ENCODE measurements at regions not wholly inside any gene's neighbourhood (a gene's known extent, or its start where the extent isn't known, plus 50 kb on each side); places are given as distances from the start of the nearest gene placed in this dataset.
A peak's percentile ranks its signal among the peaks of the same experiment; 100 is the strongest.

DNA sequence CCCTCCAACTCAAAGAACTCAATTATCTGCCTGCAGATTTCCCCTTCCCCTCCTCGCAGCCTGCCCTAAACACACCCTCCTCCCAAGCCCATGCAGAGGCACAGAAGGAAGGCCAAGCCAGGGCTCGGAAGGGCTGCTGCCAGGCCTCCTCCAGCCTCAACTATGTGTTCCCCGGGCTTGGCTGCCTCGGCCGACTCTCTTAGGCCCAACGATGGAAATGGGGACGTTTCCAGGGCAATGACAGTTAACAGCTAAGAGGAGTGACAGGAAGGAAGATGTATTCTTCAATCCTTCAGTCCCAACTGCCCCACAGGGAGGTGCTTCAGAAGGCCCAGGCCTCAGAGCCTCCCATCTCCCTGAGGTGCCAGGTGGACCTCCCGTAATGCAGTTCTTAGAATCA lies 104.0 kb upstream of the AKIP1 start:
- Histone ChIP-seq H2BK12ac (ENCODE audit: low read length) (no peak overlapping the region), H3K4me1 (ENCODE audit: control insufficient read depth in 1 of 2, insufficient read depth in 2 of 2, low read length in 2 of 2) (peaks cover 16 to 21% of the 10 kb centered on the region in 2 experiments), H3K14ac (ENCODE audit: low read length) (no peak overlapping the region), H3K79me1 (ENCODE audit: low read length) (peaks cover 7% of the 10 kb centered on the region), H3K4me3 (ENCODE audit: low read depth, low read length) (no peak overlapping the region), H3K18ac (ENCODE audit: low read length) (no peak overlapping the region), H2AK5ac (ENCODE audit: low read length) (no peak overlapping the region), H3K36me3 (ENCODE audit: control insufficient read depth in 1 of 2, insufficient read depth in 2 of 2, low read length in 2 of 2) (peaks cover 0 to 2% of the 10 kb centered on the region in 2 experiments), H3K9ac (ENCODE audit: low read length) (no peak overlapping the region), H2AFZ (ENCODE audit: insufficient read depth, low read length, poor library complexity) (no peak overlapping the region), H2BK5ac (ENCODE audit: low read depth, low read length, poor library complexity) (no peak overlapping the region), H3K4ac (ENCODE audit: low read depth, low read length) (no peak overlapping the region), H3K4me2 (ENCODE audit: low read length) (no peak overlapping the region), H4K8ac (ENCODE audit: low read depth, low read length) (no peak overlapping the region), H3K27me3 (ENCODE audit: insufficient read depth, low read length) (no peaks in the 10 kb centered on the region), H3K27ac (ENCODE audit: low read depth, low read length) (no peak overlapping the region), H3K79me2 (ENCODE audit: control insufficient read depth, insufficient read depth, low read length, poor library complexity) (peaks cover 1% of the 10 kb centered on the region), H2BK120ac (ENCODE audit: insufficient read depth, low read length, poor library complexity) (no peak overlapping the region), H3K9me3 (ENCODE audit: insufficient read depth, low read depth, low read length) (no peaks in the 10 kb centered on the region), H4K12ac (ENCODE audit: low read depth, low read length) (no peak overlapping the region), H3K23ac (ENCODE audit: low read length) (no peak overlapping the region), H4K91ac (ENCODE audit: low read depth, low read length) (no peak overlapping the region)
- WGBS (ENCODE audit: extremely low coverage, insufficient coverage, insufficient read length), result no CpG with 5 or more reads among the region's 8 CpGs
- DNase-seq, result no peak

DNA sequence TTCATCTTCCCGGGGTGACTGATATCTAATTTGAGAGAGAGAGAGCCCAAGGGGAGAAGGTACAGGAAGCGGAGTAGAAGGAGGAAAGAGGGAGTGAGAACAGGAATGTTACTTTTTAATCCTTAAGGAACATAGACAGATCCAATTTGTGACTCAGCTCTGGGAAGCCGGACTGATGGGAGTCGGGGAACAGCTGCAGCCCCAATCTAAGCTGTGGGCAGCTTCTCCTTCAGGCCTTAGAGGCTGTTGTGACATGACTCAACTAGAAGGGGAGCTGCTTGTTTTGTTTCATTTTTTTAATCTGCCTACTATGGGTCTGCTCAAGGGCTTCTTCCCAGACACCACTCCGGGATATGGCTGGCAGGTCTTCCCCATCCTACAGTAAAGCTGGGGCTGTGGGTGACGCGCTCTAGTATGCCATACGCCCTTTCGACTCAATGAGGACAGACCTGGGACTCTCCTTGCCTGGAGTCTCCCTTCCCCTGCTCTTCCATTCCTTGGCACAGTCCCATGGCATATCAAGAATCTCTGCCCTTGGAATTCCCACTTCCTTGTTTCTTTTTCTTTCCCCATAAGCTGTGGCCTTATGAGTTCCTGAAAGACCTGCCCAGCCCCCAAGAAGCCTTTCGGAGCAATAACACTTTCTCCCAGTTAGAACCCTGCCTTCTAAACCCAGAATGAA lies 103.3 kb upstream of the AKIP1 start:
- Histone ChIP-seq H4K91ac (ENCODE audit: low read depth, low read length) (no peak overlapping the region), H3K23ac (ENCODE audit: low read length) (no peak overlapping the region), H3K27ac (ENCODE audit: low read depth, low read length) (no peak overlapping the region), H2AFZ (ENCODE audit: insufficient read depth, low read length, poor library complexity) (no peak overlapping the region), H3K9me3 (ENCODE audit: insufficient read depth, low read depth, low read length) (no peaks in the 10 kb centered on the region), H2AK5ac (ENCODE audit: low read length) (no peak overlapping the region), H3K18ac (ENCODE audit: low read length) (no peak overlapping the region), H3K14ac (ENCODE audit: low read length) (no peak overlapping the region), H3K4me1 (ENCODE audit: control insufficient read depth in 1 of 2, insufficient read depth in 2 of 2, low read length in 2 of 2) (peaks cover 16 to 21% of the 10 kb centered on the region in 2 experiments), H4K12ac (ENCODE audit: low read depth, low read length) (no peak overlapping the region), H3K4me3 (ENCODE audit: low read depth, low read length) (no peak overlapping the region), H3K36me3 (ENCODE audit: control insufficient read depth in 1 of 2, insufficient read depth in 2 of 2, low read length in 2 of 2) (peaks cover 0 to 2% of the 10 kb centered on the region in 2 experiments), H2BK5ac (ENCODE audit: low read depth, low read length, poor library complexity) (no peak overlapping the region), H3K79me1 (ENCODE audit: low read length) (peaks cover 7% of the 10 kb centered on the region), H3K9ac (ENCODE audit: low read length) (no peak overlapping the region), H2BK12ac (ENCODE audit: low read length) (no peak overlapping the region), H2BK120ac (ENCODE audit: insufficient read depth, low read length, poor library complexity) (no peak overlapping the region), H3K4me2 (ENCODE audit: low read length) (no peak overlapping the region), H3K27me3 (ENCODE audit: insufficient read depth, low read length) (no peaks in the 10 kb centered on the region), H4K8ac (ENCODE audit: low read depth, low read length) (no peak overlapping the region), H3K79me2 (ENCODE audit: control insufficient read depth, insufficient read depth, low read length, poor library complexity) (peaks cover 1% of the 10 kb centered on the region), H3K4ac (ENCODE audit: low read depth, low read length) (no peak overlapping the region)
- DNase-seq, result no peak
- WGBS (ENCODE audit: extremely low coverage, insufficient coverage, insufficient read length), result no CpG with 5 or more reads among the region's 10 CpGs

DNA sequence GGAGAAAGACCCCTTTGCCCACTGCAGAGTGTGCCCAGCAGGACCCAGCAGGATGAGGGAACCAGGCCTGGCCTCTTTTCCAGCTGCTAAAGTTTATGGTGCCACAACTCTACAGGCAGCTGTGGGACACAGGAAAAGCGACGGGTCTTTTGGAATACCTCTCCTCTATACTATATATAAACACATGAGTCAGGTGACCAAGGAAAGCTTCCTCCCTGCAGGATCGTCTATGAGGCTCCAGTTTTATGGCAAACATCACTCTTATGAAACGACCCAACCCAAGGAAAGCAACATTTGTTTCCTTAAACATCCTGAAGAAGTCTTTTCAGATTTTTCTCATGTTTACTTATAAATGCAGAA lies 102.8 kb upstream of the AKIP1 start:
- Histone ChIP-seq H3K18ac (ENCODE audit: low read length) (no peak overlapping the region), H3K9me3 (ENCODE audit: insufficient read depth, low read depth, low read length) (no peaks in the 10 kb centered on the region), H3K79me2 (ENCODE audit: control insufficient read depth, insufficient read depth, low read length, poor library complexity) (peaks cover 1% of the 10 kb centered on the region), H2BK12ac (ENCODE audit: low read length) (no peak overlapping the region), H3K4me1 (ENCODE audit: control insufficient read depth in 1 of 2, insufficient read depth in 2 of 2, low read length in 2 of 2) (peaks cover 16 to 21% of the 10 kb centered on the region in 2 experiments), H3K23ac (ENCODE audit: low read length) (no peak overlapping the region), H4K91ac (ENCODE audit: low read depth, low read length) (no peak overlapping the region), H3K79me1 (ENCODE audit: low read length) (peaks cover 7% of the 10 kb centered on the region), H3K27ac (ENCODE audit: low read depth, low read length) (no peak overlapping the region), H2AK5ac (ENCODE audit: low read length) (no peak overlapping the region), H2BK120ac (ENCODE audit: insufficient read depth, low read length, poor library complexity) (no peak overlapping the region), H4K8ac (ENCODE audit: low read depth, low read length) (no peak overlapping the region), H4K12ac (ENCODE audit: low read depth, low read length) (no peak overlapping the region), H3K14ac (ENCODE audit: low read length) (no peak overlapping the region), H3K4ac (ENCODE audit: low read depth, low read length) (no peak overlapping the region), H3K4me3 (ENCODE audit: low read depth, low read length) (no peak overlapping the region), H2BK5ac (ENCODE audit: low read depth, low read length, poor library complexity) (no peak overlapping the region), H3K9ac (ENCODE audit: low read length) (no peak overlapping the region), H2AFZ (ENCODE audit: insufficient read depth, low read length, poor library complexity) (no peak overlapping the region), H3K4me2 (ENCODE audit: low read length) (no peak overlapping the region), H3K27me3 (ENCODE audit: insufficient read depth, low read length) (no peaks in the 10 kb centered on the region), H3K36me3 (ENCODE audit: control insufficient read depth in 1 of 2, insufficient read depth in 2 of 2, low read length in 2 of 2) (peaks cover 0 to 2% of the 10 kb centered on the region in 2 experiments)
- WGBS (ENCODE audit: extremely low coverage, insufficient coverage, insufficient read length), result no CpG with 5 or more reads among the region's 4 CpGs
- DNase-seq, result no peak

DNA sequence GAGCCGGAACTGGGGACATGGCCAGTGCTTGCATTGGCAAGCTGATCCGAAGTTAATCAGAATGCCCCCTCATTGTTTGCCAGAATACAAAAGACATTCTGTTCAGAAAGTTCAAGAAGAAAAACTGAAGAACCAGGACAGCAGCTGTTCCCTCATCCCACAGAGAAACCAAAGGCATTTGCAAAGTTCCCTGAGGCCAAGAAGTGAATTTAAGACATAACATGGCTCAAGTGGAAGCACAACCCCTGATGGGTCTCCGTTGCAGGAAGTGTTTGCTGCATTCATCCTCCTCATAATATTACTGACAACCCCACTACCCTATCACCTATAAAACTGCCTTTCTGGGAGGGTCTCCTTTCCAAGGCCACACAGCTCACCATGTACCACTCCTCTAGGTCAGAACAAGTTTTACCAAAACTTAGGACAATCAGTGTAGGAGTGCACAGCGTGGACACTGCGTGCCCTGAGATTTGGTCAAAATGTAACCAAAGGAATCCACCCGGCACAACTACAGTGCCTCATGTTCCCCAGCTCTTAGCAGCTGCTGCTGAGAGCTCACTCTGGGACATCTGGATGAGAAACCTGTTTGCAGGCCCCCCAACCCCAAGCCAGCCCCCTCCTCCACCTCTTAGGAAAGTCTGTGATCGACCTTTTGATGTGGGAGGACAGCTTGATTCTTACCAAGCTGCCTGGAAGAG lies 101.6 kb upstream of the AKIP1 start:
- H3K79me1 ChIP-seq (ENCODE audit: low read length), result peaks cover 11% of the 10 kb centered on the region
- H3K27ac ChIP-seq (ENCODE audit: low read depth, low read length), result no peak overlapping the region
- H4K91ac ChIP-seq (ENCODE audit: low read depth, low read length), result no peak overlapping the region
- H3K9ac ChIP-seq (ENCODE audit: low read length), result no peak overlapping the region
- H3K23ac ChIP-seq (ENCODE audit: low read length), result no peak overlapping the region
- peak overlapping the region; percentile 0 for H3K4me2 ChIP-seq (ENCODE audit: low read length)
- H3K27me3 ChIP-seq (ENCODE audit: insufficient read depth, low read length), result no peaks in the 10 kb centered on the region
- H4K8ac ChIP-seq (ENCODE audit: low read depth, low read length), result no peak overlapping the region
- no peak overlapping the region for H3K14ac ChIP-seq (ENCODE audit: low read length)
- H3K4ac ChIP-seq (ENCODE audit: low read depth, low read length), result no peak overlapping the region
- H3K4me3 ChIP-seq (ENCODE audit: low read depth, low read length), result no peak overlapping the region
- H4K12ac ChIP-seq (ENCODE audit: low read depth, low read length), result no peak overlapping the region
- no peak overlapping the region for H2BK120ac ChIP-seq (ENCODE audit: insufficient read depth, low read length, poor library complexity)
- no CpG with 5 or more reads among the region's 7 CpGs for WGBS (ENCODE audit: extremely low coverage, insufficient coverage, insufficient read length)
- H3K18ac ChIP-seq (ENCODE audit: low read length), result no peak overlapping the region
- no peaks in the 10 kb centered on the region for H3K9me3 ChIP-seq (ENCODE audit: insufficient read depth, low read depth, low read length)
- no peak overlapping the region for H2AK5ac ChIP-seq (ENCODE audit: low read length)
- no peak overlapping the region for H2BK5ac ChIP-seq (ENCODE audit: low read depth, low read length, poor library complexity)
- no peak overlapping the region for H2BK12ac ChIP-seq (ENCODE audit: low read length)
- H3K36me3 ChIP-seq (ENCODE audit: control insufficient read depth in 1 of 2, insufficient read depth in 2 of 2, low read length in 2 of 2), result no peaks in the 10 kb centered on the region
- no peak for DNase-seq
- peaks cover 1% of the 10 kb centered on the region for H3K79me2 ChIP-seq (ENCODE audit: control insufficient read depth, insufficient read depth, low read length, poor library complexity)
- peaks cover 24 to 25% of the 10 kb centered on the region in 2 experiments for H3K4me1 ChIP-seq (ENCODE audit: control insufficient read depth in 1 of 2, insufficient read depth in 2 of 2, low read length in 2 of 2)
- no peak overlapping the region for H2AFZ ChIP-seq (ENCODE audit: insufficient read depth, low read length, poor library complexity)

All from trophoblast cell (in vitro differentiated cells and primary cell).